ENCODE measurements at regions not wholly inside any gene's neighbourhood (a gene's known extent, or its start where the extent isn't known, plus 50 kb on each side); places are given as distances from the start of the nearest gene placed in this dataset.

GRCh38 chr3:146658841-146659240, 53.7 kb upstream of the PLSCR5 start:
- no peak for DNase-seq (ENCODE audit: low read depth)

- no peak for DNase-seq (ENCODE audit: low read depth)
Observed at GRCh38 chr3:146655333-146655996, 50.3 kb upstream of the PLSCR5 start.

Measured in RPMI7951 (cell line).